ENCODE measurements at regions not wholly inside any gene's neighbourhood (a gene's known extent, or its start where the extent isn't known, plus 50 kb on each side); places are given as distances from the start of the nearest gene placed in this dataset.

DNA sequence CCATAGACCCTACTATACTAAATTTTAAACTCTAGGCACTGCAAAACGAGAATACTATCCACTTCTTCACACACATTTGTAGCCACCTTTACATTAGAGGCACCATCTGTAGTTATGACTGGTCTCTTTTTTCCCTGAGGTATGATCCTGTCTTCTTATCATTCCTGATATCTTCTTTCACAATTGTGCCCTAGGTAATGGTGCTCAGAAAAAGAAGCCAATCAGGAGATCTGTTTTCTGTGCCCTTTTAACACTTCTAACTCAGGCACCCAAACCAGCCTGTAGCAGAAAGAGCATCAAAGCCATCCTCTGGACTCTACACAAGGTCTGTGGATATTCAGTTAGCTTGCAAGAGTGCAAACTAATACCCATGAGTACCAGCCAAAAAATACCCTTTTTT is 149.7 kb upstream of the SGK1 start:
- no peaks in the 10 kb centered on the region for H3K27me3 ChIP-seq (ENCODE audit: control insufficient read depth, insufficient read depth, low read length)

DNA sequence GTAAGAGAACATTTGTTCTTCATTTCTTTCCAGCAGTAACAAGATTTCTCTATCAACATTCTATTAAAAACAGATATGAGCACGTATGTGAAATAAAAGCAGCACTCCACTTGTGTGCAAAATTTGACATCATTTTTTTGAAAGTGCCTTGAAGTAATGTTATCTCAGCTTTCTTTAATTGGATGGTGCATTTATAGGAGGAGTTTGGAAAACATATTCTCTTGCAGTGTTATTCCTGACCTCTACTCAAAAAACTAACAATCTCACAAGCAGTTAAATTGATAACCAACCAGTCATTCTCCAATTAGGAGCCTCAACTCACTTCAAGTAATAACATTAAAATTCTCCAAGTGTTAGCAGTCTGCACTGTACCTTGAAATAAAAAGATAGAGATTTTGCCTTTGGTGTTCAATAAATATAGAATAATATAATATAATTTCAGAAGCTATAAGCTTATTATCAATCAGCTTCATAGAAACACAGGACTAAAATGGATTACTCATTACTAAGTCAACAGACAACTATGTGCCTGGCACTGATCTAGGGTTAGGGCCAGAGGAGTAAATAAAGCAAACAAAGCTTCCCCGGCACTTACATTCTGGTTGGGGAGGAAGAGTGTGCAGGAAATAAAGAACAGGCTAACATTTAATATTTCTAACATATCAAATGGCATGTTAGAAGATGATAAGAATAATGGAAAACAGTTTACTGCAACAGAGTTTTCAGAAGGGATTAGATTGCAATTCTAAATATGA is 149.0 kb upstream of the SGK1 start:
- no peaks in the 10 kb centered on the region for H3K36me3 ChIP-seq (ENCODE audit: control insufficient read depth, insufficient read depth, low read length)
- TF ChIP-seq, protein P1, sequence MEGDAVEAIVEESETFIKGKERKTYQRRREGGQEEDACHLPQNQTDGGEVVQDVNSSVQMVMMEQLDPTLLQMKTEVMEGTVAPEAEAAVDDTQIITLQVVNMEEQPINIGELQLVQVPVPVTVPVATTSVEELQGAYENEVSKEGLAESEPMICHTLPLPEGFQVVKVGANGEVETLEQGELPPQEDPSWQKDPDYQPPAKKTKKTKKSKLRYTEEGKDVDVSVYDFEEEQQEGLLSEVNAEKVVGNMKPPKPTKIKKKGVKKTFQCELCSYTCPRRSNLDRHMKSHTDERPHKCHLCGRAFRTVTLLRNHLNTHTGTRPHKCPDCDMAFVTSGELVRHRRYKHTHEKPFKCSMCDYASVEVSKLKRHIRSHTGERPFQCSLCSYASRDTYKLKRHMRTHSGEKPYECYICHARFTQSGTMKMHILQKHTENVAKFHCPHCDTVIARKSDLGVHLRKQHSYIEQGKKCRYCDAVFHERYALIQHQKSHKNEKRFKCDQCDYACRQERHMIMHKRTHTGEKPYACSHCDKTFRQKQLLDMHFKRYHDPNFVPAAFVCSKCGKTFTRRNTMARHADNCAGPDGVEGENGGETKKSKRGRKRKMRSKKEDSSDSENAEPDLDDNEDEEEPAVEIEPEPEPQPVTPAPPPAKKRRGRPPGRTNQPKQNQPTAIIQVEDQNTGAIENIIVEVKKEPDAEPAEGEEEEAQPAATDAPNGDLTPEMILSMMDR (IDR thresholded peaks at IDR 0.05; ENCODE audit: insufficient read depth, low read length, poor library complexity, severe bottlenecking): no peak
- H3K4me3 ChIP-seq (ENCODE audit: low read depth, low read length): no peak overlapping the region
- no peaks in the 10 kb centered on the region for H3K27me3 ChIP-seq (ENCODE audit: control insufficient read depth, insufficient read depth, low read length)
- no peak for DNase-seq (ENCODE audit: low read depth)

More for the DNA sequence above, 149.7 kb upstream of the SGK1 start:
- H3K36me3 ChIP-seq (ENCODE audit: control insufficient read depth, insufficient read depth, low read length): no peaks in the 10 kb centered on the region
- DNase-seq (ENCODE audit: low read depth): no peak
- TF ChIP-seq, protein P1 (IDR thresholded peaks at IDR 0.05; ENCODE audit: insufficient read depth, low read length, poor library complexity, severe bottlenecking): no peak
- no peak overlapping the region for H3K4me3 ChIP-seq (ENCODE audit: low read depth, low read length)

- peak; percentile 94 for DNase-seq (ENCODE audit: low read depth)
- Histone ChIP-seq H3K4me3 (ENCODE audit: low read depth, low read length) (no peak overlapping the region), H3K36me3 (ENCODE audit: control insufficient read depth, insufficient read depth, low read length) (no peaks in the 10 kb centered on the region), H3K27me3 (ENCODE audit: control insufficient read depth, insufficient read depth, low read length) (no peaks in the 10 kb centered on the region)
- TF ChIP-seq, protein P1 (IDR thresholded peaks at IDR 0.05; ENCODE audit: insufficient read depth, low read length, poor library complexity, severe bottlenecking): no peak
These were observed 146.9 kb upstream of the SGK1 start for GRCh38 chr6:134464690-134465411.

DNA sequence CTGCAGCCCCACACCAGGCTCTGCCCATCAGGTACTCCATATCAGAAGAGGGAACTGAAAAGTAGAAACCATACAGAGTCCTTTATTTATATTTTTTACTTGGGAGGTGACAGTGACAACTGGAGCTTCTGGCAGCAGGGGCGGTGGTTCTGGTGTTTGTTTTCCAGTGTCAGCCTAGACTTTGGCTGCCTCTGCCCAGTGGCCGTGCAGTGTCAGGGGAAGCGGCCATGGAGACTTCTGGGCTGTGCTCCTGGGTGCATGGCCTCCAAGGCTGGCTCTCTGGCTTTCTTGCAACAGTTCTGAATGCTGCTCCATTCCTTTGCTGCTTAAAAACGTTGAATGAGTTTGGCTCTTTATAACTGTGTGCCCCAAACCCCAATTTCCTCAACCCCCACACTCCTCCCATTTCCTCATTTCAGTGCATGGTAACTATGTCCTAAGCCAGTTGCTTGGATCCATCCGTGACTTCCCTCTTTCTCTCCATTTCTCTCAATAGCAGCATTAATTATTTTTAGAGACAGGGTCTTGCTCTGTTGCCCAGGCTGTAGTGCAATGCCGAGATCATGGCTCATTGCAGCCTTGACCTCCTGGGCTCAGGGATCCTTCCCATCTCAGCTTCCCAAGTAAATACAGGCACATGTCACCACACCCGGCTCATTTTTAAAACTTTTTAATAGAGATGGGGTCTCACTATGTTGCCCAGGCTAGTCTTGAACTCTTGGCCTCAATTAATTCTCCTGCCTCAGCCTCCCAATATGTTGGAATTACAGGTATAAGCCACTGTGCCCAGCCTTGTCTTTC is 141.1 kb upstream of the SGK1 start:
- TF ChIP-seq, protein P1 (IDR thresholded peaks at IDR 0.05; ENCODE audit: insufficient read depth, low read length, poor library complexity, severe bottlenecking): no peak
- Histone ChIP-seq H3K36me3 (ENCODE audit: control insufficient read depth, insufficient read depth, low read length) (no peaks in the 10 kb centered on the region), H3K27me3 (ENCODE audit: control insufficient read depth, insufficient read depth, low read length) (no peaks in the 10 kb centered on the region), H3K4me3 (ENCODE audit: low read depth, low read length) (no peak overlapping the region)
- no peak for DNase-seq (ENCODE audit: low read depth)

GRCh38 chr6:134457941-134458340 is 140.0 kb upstream of the SGK1 start:
- H3K27me3 ChIP-seq (ENCODE audit: control insufficient read depth, insufficient read depth, low read length): no peaks in the 10 kb centered on the region
- TF ChIP-seq, protein P1 (IDR thresholded peaks at IDR 0.05; ENCODE audit: insufficient read depth, low read length, poor library complexity, severe bottlenecking): no peak
- H3K4me3 ChIP-seq (ENCODE audit: low read depth, low read length): no peak overlapping the region
- no peak for DNase-seq (ENCODE audit: low read depth)
- H3K36me3 ChIP-seq (ENCODE audit: control insufficient read depth, insufficient read depth, low read length): no peaks in the 10 kb centered on the region
